Testis (tissue), 2 donors: ENCODE measurements at regions not wholly inside any gene's neighbourhood (a gene's known extent, or its start where the extent isn't known, plus 50 kb on each side); places are given as distances from the start of the nearest gene placed in this dataset.

ENCODE experiments used
- DNase-seq: peaks from one replicate; pipeline ENCODE4 v3.0.0-alpha.2; 2019
- H3K27ac ChIP-seq, 2 donors: fragments of 200-600 bp; sonication (generic); one replicate each; pipeline ENCODE4 v1.5.1; 2019
- H3K27me3 ChIP-seq: fragments of 200-600 bp; sonication (generic); one replicate; pipeline ENCODE4 v1.5.1; 2019
- H3K36me3 ChIP-seq: fragments of 200-600 bp; sonication (generic); one replicate; pipeline ENCODE4 v1.5.1; 2017; ENCODE audit warnings: low read depth; ENCODE audit errors: missing control alignments
- H3K4me1 ChIP-seq: fragments of 200-600 bp; sonication (generic); one replicate; pipeline ENCODE4 v1.5.1; 2019
- H3K4me3 ChIP-seq, 2 donors: fragments of 200-600 bp; sonication (generic); one replicate each; pipeline ENCODE4 v1.5.1; 2017 to 2019
- H3K9me3 ChIP-seq: fragments of 200-600 bp; sonication (generic); one replicate; pipeline ENCODE4 v1.5.1; 2017
- POLR2A ChIP-seq: fragments of 450-650 bp; IDR thresholded peaks from one replicate; pipeline ENCODE4 v1.6.1; 2017; ENCODE audit warnings: antibody characterized with exemption, mild to moderate bottlenecking, moderate library complexity
- WGBS, 2 donors: methylation state at CpG; one replicate each; pipeline ENCODE4 v1.1.5; 2018; 5-methylcytosine and 5-hydroxymethylcytosine counted together
- intact Hi-C: fragments of 100-400 bp; cut with DNase I; formaldehyde crosslinking; loops from one replicate; pipeline ENCODE4 v1.15.1; 2023; ENCODE audit warnings: low total_unique reads
- TF ChIP-seq, protein P1 (sequence below), 3 experiments: fragments of 450-650 bp in 2 of 3; fragments of 200-600 bp in 1 of 3; sonication (generic) in 1 of 3; IDR thresholded peaks; one replicate each; pipeline ENCODE4 v1.5.1; 2016 to 2019; ENCODE audit warnings: antibody characterized with exemption in 3 of 3, mild to moderate bottlenecking in 2 of 3, moderate library complexity in 1 of 3

DNA sequence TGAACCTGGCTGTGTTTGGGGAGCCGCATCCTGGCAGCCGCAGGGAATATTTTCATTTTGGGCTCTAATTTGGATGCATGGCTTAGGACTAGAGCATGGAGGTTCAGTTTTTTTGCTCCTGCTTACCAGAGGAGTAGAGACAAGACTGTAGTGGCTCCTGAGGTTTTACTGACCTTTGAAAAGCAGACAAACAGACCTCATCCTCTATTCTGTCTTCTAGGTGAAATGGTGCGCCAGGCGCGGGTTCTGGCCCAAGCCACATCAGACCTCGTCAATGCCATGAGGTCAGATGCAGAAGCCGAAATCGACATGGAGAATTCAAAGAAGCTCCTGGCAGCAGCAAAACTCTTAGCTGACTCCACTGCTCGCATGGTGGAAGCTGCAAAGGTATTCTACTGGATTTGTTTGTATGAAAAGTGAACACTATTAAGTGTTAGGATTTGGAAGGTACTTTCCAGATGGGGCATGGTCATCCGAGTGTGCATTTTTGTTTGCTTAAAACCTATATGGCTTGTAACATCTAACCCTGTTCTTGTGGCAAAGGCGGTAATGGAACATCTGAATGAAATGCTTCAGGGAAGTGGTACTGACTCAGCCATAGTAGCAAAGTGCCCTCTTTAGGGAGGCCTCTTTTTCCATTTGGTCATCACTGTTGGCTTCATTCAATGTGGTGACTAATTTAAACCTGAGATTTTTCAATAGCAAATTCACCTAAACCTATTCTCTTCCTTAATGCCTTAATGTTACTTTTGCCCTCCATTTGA, 330.7 kb upstream of the TPM1 start:
- H3K4me1 ChIP-seq, result no peaks in the 10 kb centered on the region
- no peak for TF ChIP-seq POLR2A
- TF ChIP-seq, protein P1, sequence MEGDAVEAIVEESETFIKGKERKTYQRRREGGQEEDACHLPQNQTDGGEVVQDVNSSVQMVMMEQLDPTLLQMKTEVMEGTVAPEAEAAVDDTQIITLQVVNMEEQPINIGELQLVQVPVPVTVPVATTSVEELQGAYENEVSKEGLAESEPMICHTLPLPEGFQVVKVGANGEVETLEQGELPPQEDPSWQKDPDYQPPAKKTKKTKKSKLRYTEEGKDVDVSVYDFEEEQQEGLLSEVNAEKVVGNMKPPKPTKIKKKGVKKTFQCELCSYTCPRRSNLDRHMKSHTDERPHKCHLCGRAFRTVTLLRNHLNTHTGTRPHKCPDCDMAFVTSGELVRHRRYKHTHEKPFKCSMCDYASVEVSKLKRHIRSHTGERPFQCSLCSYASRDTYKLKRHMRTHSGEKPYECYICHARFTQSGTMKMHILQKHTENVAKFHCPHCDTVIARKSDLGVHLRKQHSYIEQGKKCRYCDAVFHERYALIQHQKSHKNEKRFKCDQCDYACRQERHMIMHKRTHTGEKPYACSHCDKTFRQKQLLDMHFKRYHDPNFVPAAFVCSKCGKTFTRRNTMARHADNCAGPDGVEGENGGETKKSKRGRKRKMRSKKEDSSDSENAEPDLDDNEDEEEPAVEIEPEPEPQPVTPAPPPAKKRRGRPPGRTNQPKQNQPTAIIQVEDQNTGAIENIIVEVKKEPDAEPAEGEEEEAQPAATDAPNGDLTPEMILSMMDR (IDR thresholded peaks at IDR 0.05), result no peak
- no peaks in the 10 kb centered on the region for H3K27me3 ChIP-seq
- no peaks in the 10 kb centered on the region for H3K9me3 ChIP-seq
- 93 to 98% methylated on average over 11 of the region's 11 CpGs for WGBS, 2 donors
- H3K4me3 ChIP-seq, result no peak overlapping the region
- no peaks in the 10 kb centered on the region for H3K36me3 ChIP-seq
- no peak overlapping the region for H3K27ac ChIP-seq
- intact Hi-C loops, result no loop called here
- DNase-seq, result no peak

DNA sequence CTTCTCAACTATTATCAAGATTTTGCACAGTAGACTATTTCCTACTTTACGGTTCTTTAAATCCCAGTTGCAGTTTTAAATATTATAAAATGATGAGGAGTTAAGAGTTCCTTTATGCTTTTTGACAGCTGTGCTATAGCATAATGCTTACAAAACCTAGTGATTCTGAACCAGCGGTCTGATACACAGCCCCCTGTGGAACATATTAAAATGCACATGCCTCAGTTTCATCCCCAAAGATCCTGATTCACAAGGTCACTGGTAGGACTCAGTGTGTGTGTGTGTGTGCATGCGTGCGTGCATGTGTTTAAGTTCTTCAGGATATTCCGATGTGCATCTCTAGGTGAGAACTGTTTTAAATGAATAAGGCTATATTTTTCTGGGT, 330.1 kb upstream of the TPM1 start:
- intact Hi-C loops, result no loop called here
- no peak for DNase-seq
- H3K36me3 ChIP-seq, result no peaks in the 10 kb centered on the region
- H3K27ac ChIP-seq, result no peak overlapping the region
- H3K9me3 ChIP-seq, result no peaks in the 10 kb centered on the region
- H3K4me1 ChIP-seq, result no peaks in the 10 kb centered on the region
- no peak for TF ChIP-seq POLR2A
- TF ChIP-seq, protein P1 (IDR thresholded peaks at IDR 0.05), result no peak
- no peaks in the 10 kb centered on the region for H3K27me3 ChIP-seq
- no peak overlapping the region for H3K4me3 ChIP-seq
- WGBS, 2 donors, result 74 to 79% methylated on average over 5 of the region's 5 CpGs

DNA sequence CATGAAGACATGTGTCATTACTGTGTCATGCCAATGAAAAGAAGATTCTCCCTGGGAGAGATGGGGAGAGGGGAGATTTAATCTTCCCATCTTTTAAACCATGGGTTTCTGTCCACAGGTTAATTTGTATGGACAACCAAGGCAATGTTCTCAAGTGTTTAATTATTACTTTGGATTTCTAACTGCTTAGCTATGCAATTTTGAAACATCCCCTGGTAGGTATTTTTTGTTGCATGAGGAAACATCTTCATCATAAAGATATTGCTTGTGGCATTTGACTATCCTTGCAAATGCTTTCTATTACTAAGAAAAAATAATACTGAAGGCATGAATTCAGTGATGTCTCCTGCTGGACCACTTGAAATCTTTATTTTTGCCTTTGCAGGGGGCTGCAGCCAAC, 326.6 kb upstream of the TPM1 start:
- no peaks in the 10 kb centered on the region for H3K9me3 ChIP-seq
- H3K4me1 ChIP-seq, result no peaks in the 10 kb centered on the region
- no peak overlapping the region for H3K27ac ChIP-seq
- no peak overlapping the region for H3K4me3 ChIP-seq
- H3K36me3 ChIP-seq, result no peaks in the 10 kb centered on the region
- TF ChIP-seq, protein P1 (IDR thresholded peaks at IDR 0.05), result no peak
- no peak for TF ChIP-seq POLR2A
- intact Hi-C loops, result no loop called here
- no peaks in the 10 kb centered on the region for H3K27me3 ChIP-seq
- DNase-seq, result no peak

DNA sequence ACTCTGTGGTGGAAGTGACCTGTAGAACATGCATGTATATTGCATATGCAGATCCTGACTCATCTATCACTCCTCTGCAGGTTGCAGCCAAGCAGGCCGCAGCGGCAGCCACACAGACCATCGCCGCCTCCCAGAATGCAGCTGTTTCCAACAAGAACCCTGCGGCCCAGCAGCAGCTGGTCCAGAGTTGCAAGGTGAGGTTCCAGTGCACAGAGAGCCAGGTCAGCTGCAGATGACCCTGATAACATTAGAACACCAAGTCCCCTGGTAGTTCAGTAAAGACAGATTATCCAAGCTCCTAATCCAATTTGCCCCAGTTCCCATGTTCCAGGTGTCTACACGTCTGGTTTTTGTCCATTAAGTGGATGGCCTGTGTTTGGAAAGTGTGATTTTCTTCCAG, 325.1 kb upstream of the TPM1 start:
- no peaks in the 10 kb centered on the region for H3K9me3 ChIP-seq
- intact Hi-C loops, result no loop called here
- H3K4me1 ChIP-seq, result no peaks in the 10 kb centered on the region
- H3K4me3 ChIP-seq, result no peak overlapping the region
- no peaks in the 10 kb centered on the region for H3K27me3 ChIP-seq
- no peak overlapping the region for H3K27ac ChIP-seq
- no peaks in the 10 kb centered on the region for H3K36me3 ChIP-seq
- DNase-seq, result no peak
- TF ChIP-seq, protein P1 (IDR thresholded peaks at IDR 0.05), result no peak
- TF ChIP-seq POLR2A, result no peak
- 96 to 98% methylated on average over 6 of the region's 6 CpGs for WGBS, 2 donors

DNA sequence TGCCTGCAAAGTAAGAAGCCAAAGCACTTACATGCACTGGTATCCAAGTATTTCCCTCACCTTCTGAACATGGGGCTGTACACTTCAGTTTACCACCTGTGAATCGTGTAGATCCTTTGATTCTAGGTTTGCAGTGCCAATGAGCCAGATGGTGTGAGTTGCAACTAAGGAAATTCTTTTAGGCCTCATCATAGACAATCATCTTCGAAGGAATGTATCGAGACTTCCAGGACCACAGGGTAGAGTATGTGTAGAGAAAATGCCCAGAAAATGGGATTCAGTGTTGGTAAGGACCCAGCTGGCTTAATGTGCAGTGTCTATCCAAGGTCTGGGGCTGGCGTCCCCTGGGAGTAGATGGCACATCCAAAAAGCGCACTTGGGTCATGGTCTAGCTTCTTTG, 323.2 kb upstream of the TPM1 start:
- no peak for DNase-seq
- Histone ChIP-seq H3K36me3 (no peaks in the 10 kb centered on the region), H3K27me3 (no peaks in the 10 kb centered on the region), H3K4me1 (no peaks in the 10 kb centered on the region), H3K4me3 (no peak overlapping the region), H3K9me3 (no peaks in the 10 kb centered on the region), H3K27ac (no peak overlapping the region)
- TF ChIP-seq POLR2A, result no peak
- TF ChIP-seq, protein P1 (IDR thresholded peaks at IDR 0.05), result no peak
- WGBS, 2 donors, result 96 to 97% methylated on average over 5 of the region's 5 CpGs
- intact Hi-C loops, result no loop called here
